Activated CD8-positive, alpha-beta memory T cell treated with anti-CD3 and anti-CD28 coated beads, Interleukin-2, amount 50 U/mL, for 24 hours (primary cell): ENCODE measurements at regions not wholly inside any gene's neighbourhood (a gene's known extent, or its start where the extent isn't known, plus 50 kb on each side); places are given as distances from the start of the nearest gene placed in this dataset.
A peak's percentile ranks its signal among the peaks of the same experiment; 100 is the strongest.
"Not testable (repeated sequence)": the region's sequence is repeated elsewhere in the genome, so short reads cannot be mapped to it uniquely, and the experiment has no call there.

ENCODE experiments used
- DNase-seq: peaks from one replicate; pipeline ENCODE4 v3.0.0-alpha.2; 2020; ENCODE audit errors: extremely low read depth

DNA sequence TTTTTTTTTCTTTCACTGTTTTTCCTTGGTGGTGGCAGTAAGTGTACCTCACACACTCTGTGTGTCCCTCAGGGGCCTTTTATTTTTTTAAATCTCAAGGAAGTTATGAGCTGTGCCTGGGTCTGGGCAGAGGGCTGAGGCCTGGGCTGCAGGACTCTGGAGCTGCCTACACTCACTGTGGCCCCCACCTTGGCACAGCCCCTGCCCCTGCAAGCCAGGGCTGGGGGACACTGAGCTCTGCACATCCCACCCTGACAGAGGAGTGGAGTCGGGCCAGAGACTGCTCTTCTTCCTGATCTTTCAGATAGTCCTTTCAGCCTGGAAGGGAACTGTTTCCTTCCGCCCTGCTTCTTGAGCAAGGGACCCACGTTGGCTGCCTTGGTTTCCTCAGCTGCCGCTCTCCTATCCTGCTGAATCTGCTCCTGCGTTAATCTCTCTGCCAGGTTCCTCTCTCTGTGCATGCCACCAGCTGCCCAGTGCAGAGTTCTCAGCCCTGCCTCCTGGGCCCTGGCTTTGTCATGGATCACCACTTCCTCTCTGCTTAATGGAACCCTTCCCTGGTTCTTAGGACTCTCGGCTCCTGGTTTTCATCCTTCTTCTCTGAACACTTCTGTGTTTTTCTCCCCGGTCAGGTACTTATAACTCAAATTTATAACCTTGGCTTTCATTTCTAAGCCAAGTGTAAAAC lies 502.3 kb downstream of the DIRAS2 start:
- no peak for DNase-seq

DNA sequence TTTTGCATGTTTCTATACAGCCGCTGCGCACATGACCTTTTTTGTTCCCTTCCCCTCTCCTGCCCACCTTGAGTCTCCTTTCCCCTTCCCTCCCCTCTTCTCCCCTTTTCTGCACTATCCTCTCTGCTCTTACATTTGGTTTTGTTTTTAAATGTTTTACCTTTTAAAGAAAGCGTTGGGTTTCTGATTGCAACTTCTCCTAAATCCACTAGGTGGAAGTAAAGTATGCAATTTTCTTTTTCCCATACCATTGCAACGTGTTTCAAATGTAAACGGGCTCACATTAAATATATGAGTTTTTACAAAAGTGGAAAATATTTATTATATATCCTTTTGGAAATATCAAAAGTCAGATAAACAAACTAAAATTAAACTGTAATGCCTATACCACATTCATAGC lies 500.9 kb downstream of the DIRAS2 start:
- DNase-seq: no peak

DNA sequence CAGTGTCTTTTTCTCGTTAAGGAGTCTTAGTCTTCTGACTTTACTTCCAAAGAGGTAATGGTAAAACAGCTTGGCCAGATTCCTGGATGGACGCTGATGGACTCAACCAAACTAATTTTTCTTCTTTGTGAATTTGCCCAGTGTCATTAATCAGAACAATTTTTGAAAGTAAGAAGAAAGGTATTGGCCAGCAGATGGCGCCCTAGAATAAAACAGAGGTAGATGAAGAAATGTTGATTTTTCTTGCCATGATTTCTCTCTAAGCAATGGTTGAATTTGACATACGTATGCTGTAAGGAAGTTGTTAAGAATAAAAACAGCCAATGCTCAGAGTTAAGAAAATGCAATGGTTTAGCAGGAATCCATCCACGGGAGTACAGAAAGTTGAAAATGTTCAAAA lies 500.0 kb downstream of the DIRAS2 start:
- DNase-seq: peak; percentile 8

DNA sequence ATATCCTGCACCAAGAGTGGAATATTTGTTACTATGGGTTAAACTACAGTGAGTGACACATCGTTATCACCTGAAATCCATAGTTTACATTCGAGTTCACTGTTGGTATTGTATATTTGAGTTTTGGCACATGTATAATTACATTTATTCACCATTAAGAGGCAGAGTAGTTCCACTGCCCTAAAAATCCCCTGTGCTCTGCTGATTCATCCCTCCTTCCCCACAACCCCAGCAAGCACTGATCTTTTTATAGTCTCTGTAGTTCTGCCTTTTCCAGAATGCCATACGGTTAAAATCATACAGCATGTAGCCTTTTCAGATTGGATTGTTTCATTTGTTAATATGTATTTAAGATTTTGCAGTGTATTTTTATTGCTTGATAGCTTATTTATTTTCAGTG lies 495.2 kb downstream of the DIRAS2 start:
- DNase-seq: no peak

DNA sequence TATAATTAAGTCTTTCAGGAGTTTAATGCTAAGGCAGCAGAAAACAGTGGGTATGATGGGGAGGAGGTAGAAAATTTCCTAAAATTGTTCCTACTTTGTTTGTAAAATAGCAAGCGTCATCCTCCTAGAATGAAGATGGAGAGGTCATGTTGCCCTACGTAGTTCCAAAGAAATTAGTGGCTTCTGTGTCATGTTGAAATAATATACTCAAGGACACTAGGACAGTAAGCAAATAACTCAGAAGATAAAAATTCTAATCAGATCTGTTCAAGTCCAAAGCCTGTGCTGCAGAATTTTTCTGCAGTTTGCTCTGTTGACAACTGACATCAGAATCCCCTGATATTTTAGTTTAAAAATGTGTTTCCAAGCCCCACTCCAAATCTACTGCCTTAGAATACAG lies 486.3 kb downstream of the DIRAS2 start:
- DNase-seq: no peak

DNA sequence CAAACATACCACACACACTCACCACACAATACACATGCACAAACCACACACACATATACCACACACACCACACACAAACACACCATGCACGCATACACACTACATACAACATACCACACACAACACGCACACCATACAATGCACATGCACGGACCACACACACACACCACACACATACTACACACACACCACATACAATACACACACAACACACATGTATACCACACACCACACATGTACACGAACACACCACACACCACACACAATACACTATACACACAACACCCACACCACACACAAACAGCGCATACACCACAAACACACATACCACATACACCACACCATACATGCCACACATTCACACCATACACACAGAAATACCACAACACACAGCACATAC lies 480.3 kb downstream of the DIRAS2 start:
- no peak for DNase-seq

DNA sequence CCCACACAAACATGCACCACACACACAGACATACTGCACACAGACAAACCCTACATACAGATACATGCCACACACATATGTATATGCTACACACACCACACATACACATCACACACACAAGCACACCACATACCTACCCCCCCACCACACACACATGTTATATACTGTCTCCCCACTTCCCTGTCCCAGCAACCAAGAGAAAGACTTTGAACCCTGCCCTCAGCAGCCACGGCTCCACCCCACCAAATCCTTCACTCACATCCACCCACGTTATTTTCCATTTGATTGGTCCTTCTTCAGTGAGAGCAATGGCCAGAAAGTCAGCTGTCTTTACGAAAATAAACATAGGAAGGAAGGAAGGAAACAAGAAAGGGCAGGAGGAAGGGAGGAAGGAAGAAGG lies 479.8 kb downstream of the DIRAS2 start:
- no peak for DNase-seq

DNA sequence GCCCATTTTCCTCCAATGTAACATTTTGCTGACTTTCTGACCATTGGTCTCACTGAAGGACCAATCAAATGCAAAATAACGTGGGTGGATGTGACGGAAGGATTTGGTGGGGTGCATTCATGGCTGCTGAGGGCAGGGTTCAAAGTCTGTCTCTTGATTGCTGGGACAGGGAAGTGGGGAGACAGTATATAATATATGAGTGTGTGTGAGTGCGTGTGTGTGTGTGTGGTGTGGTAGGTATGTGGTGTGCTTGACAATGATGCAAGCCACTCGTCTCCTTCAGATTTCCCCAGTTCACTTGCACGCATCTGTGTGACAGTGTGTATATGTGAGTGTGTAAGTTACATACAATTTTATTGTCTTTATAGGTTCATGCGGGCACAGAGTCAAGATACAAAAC lies 477.3 kb downstream of the DIRAS2 start:
- no peak for DNase-seq

DNA sequence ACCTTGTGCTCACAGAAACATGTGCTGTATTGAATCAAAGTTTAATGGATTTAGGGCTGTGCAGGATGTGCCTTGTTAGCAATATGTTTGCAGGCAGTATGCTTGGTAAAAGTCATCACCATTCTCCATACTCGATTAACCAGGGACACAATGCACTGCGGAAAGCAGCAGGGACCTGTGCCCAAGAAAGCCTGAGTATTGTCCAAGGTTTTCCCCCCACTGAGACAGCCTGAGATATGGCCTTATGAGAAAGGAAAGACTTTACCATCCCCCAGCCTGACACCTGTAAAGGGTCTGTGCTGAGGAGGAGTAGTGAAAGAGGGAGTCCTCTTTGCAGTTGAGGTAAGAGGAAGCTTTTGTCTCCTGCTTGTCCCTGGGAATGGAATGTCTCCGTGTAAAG lies 476.2 kb downstream of the DIRAS2 start:
- not testable (repeated sequence) for DNase-seq

DNA sequence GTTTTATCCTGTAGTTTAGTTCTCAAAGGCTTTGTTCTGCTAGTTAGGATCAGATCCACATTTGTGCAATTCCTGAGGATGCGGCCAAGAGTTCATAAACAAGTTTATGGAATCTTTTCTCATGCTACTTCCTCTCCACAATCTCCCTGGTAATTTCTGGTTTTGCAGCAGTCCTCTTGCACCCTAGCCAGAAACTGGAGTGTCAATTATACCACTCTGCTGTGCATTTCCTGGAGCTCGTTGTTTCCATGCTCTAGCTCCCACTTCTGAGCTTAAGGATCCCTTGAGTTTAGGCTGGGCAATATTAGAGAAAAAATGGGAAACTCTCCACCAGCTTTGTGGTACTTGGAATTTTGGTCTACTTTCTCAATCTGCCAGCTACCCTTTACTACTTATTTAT lies 474.7 kb downstream of the DIRAS2 start:
- DNase-seq: no peak

DNA sequence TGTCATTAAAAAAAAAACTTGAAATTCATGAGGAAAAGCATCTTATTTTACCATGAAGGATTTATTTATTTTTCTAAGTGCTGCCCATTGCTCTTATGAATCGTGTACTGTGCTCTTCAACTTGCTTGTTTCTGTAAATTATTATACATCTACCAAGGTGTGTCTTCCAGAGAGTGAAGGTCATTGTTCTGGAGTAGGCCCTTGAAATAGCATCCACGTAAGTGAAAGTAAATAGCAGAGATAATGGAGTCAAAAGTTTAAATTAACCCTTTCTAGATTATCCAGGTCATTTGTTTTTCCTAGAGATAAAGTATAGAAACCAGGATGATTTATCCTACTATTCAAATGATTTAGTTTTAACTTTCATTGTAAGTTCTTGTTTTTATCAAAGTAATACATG lies 473.1 kb downstream of the DIRAS2 start:
- no peak for DNase-seq

DNA sequence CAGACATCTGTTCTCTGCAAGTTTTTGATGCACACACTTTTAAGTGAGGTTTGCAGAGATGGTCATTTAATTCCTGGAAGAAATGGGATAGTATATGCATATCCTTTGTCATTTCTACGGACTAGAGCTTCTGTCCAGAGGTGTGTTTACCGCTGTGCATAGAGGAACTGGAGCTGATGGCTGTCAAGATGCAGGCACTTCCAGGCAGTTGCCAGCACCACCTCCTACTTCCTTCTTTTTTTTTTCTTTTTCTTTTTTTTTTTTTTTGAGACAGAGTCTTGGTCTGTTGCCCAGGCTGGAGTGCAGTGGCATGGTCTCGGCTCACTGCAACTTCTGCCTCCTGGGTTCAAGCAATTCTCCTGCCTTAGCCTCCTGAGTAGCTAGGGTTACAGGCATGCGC lies 468.7 kb downstream of the DIRAS2 start:
- not testable (repeated sequence) for DNase-seq

DNA sequence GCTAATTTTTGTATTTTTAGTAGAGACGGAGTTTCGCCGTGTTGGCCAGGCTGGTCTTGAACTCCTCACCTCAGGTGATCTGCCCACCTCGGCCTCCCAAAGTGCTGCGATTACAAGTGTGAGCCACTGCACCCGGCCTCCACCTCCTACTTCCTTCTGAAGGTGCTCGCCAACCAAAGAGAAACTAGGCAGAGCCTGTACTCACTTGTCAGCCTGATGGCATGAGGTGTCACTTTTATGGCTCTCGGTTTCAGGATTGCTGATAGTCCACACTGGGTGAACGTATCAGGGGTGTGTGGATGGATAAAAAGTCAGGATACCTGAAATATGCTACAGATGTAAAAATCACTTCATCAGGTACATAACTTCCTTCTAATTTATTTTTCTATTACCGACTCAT lies 468.3 kb downstream of the DIRAS2 start:
- DNase-seq: not testable (repeated sequence)

DNA sequence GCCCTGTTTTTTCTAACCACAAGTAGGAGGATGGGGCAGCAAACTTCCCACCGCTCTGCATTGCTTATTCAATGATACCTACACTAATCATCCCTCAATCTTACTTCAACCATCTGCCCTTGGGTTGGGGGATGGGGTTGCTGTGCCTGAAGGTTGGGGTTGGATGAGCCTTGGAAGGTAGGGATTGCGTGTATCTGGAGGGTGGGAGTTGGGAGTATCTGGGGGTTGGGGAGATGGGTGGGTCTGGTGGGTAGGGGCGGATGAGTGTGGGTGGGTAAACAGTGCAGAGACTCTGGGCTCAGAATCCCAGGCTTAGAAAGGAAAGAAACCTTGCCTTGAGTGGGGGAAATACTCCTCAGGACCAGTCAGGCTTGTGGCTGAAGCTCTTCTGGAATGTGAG lies 467.4 kb downstream of the DIRAS2 start:
- DNase-seq: no peak

DNA sequence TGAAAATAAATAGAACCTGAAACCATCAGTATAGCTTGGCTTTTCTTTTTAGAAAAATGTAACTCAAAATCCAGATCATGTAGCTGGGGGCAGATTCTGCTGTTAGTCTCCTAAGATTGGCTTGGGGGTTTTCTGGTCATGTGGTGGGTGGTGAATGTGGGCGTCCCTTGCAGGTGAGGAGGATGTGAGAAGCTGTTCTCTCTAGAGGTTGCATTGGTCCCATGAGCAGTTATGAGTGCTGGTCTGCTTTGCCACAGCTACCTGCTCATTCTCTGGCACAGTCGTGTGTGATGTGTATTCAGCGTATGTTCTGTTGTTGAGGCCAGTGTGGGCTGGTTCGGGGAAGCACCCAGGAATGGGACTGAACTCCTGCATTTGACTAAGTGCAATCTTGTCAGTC lies 466.8 kb downstream of the DIRAS2 start:
- DNase-seq: no peak

DNA sequence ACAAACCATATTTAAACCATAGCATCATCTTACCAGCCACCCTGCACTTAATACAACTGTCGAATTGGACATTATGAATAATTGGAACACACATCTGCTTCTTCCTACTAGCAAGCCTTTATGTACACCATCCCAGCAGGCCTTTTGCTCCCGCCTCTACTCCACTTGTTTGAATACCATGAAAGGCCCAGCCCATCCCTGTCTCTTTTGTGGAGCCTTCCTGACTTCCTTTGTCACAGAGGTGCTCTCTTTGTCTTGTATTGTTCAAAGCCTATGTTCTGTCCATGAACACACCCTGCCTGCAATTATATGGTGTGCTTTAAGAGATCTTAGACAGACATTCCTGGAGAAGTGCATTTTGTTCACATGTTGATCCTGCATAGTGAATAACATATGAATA lies 465.7 kb downstream of the DIRAS2 start:
- no peak for DNase-seq

DNA sequence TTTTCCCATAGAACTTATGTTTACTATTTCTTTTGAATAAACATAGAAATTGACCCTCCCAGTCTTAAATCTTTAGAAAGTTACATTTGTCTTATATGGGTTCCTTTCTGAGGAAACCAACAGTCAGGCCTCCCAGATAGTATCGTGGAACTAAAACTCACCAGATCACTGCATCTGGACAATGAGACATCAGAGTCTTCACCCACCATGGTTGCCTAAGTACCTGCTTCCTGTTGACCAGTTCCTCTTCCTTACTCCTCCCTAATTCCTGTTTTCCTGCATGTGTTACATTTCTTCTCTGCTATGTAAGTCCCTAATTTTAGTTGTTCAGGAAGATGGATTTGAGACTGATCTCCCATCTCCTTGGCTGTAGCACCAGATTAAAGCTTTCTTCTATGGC lies 462.2 kb downstream of the DIRAS2 start:
- no peak for DNase-seq

DNA sequence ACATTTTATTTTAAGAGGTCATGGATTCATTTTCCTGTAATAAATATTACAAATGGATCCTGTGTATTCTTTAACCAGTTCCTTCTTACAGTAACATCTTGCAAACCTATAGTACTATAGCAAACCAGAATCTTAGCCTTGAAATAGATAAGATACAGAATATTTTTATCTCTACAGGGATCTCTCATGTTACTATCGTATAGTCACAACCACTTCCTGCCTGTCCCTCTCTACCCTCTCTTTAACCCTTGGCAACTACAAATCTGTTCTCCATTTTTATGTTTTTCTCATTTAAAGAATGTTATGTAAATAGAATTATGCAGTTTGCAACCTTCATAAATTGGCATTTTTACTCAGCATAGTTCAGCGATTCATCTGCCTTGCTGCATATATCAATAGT lies 454.0 kb downstream of the DIRAS2 start:
- no peak for DNase-seq

DNA sequence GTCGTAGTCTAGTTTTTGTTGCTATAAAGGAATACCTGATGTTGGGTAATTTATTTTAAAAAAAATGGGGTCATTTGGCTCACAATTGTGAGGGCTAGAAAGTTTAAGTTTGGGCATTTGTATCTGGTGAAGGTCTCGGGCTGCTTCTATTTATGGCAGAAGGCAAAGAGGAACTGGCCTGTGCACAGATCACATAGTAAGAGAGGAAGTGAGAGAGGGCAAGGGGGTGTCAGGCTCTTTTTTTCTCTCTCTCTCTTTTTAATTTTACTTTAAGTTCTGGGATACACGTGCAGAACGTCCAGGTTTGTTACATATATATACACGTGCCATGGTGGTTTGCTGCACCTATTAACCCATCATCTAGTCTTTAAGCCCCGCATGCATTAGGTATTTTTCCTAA lies 453.3 kb downstream of the DIRAS2 start:
- DNase-seq: no peak

DNA sequence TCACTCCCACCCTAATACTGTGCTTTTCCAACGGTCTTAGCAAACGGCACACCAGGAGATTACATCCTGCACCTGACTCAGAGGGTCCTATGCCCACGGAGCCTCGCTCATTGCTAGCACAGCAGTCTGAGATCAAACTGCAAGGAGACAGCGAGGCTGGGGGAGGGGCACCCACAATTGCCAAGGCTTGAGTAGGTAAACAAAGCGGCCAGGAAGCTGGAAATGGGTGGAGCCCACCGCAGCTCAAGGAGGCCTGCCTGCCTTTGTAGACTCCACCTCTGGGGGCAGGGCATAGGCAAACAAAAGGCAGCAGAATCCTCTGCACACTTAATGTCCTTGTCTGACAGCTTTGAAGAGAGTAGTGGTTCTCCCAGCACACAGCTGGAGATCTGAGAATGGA lies 450.2 kb downstream of the DIRAS2 start:
- DNase-seq: not testable (repeated sequence)

DNA sequence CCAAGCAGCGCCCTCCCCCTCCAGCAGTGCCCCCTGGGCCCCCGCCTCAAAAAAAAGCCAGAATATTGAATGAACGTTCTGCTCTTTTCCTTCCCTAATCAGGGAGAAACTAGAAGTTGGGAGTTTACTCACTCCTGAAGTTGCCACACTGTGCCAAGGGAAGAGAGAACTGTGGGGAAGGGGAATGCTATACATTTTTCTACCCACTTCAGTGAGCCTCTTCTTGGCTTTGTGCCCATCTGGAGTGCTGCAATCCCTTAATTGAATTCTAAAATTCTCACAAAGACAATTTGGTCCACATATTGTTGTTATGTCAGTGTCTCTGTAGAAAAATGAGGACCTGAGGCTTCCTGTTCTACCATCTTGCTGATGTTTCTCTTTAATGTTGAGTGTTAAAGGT lies 443.7 kb downstream of the DIRAS2 start:
- DNase-seq: no peak

DNA sequence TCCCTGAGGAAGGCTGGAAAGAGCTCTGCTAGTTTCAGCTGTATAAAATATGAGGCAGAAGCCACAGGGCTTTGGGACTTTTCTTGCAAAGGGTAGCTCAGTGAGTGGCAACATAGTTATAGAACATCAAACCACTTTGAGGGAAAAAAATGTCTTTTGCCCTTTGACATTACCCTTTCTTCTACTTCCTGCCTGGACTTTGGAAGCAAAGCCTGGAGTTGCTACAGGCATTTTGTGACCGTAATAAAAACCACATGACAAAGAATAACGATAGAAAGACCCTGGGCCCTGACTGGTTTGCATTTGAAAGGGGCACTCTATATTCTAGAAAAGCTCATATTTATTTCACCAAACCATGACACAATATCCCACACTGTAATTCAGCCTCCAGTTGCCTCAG lies 440.9 kb downstream of the DIRAS2 start:
- DNase-seq: no peak

DNA sequence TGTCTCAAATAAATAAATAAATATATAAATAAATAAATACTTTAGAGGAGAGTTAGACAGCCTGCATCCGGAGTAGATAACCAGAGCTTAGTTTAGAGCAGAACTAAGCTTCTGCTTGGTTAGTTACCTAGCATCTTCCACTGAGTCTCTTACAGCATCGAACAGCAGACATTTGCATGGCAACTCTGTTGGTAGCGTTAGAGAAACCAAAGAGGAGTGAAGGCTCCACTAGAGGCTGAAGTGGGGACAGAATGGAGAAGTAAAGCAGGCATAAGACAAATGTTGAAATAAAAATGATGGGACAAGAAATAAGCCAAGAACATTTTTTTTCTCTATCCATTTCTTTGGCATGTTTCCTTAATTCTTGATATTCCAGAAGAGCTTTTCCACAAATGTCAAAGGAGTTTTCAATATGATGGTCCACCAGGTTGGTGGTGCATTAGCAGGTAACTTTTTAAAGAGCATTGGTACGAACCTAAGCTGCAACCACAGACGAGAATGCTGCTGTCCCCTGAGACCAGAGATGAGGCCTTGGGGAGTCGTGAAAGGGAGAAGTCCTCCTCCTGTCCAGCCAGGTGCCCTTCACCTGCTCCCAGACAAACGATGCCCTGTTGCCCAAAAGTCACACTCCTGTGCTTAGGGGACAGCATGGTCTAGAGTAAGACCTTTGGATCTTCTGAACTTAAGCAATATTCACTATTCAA lies 438.3 kb downstream of the DIRAS2 start:
- DNase-seq: no peak

DNA sequence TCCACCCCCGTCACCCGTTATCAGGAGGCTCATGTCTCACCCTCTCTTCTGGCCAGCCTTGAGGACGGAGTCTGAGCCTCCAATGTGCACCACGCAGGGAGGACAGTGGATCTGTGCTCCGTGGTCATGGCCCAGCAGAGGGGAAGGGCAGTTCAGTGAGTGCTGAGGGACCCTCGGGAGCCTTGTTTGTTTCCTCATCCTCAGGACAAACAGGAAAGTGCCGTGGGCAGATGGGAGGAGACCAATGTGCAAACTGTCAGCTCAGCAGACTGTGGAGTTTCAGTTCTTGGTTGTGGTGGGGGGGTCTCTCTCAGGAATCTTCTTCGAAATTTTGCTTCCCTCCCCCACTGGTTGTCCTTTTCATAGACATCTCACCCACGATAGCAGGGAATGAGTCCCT lies 429.6 kb downstream of the DIRAS2 start:
- not testable (repeated sequence) for DNase-seq
